Testis (tissue), 2 donors: ENCODE measurements at regions not wholly inside any gene's neighbourhood (a gene's known extent, or its start where the extent isn't known, plus 50 kb on each side); places are given as distances from the start of the nearest gene placed in this dataset.

ENCODE experiments used
- POLR2A ChIP-seq: fragments of 450-650 bp; IDR thresholded peaks from one replicate; pipeline ENCODE4 v1.6.1; 2017; ENCODE audit warnings: antibody characterized with exemption, mild to moderate bottlenecking, moderate library complexity
- TF ChIP-seq, protein P1 (sequence below), 3 experiments: fragments of 450-650 bp in 2 of 3; fragments of 200-600 bp in 1 of 3; sonication (generic) in 1 of 3; IDR thresholded peaks; one replicate each; pipeline ENCODE4 v1.5.1; 2016 to 2019; ENCODE audit warnings: antibody characterized with exemption in 3 of 3, mild to moderate bottlenecking in 2 of 3, moderate library complexity in 1 of 3

GRCh38 chr4:125750828-125751466 lies 436.2 kb downstream of the FAT4 start:
- TF ChIP-seq, protein P1, sequence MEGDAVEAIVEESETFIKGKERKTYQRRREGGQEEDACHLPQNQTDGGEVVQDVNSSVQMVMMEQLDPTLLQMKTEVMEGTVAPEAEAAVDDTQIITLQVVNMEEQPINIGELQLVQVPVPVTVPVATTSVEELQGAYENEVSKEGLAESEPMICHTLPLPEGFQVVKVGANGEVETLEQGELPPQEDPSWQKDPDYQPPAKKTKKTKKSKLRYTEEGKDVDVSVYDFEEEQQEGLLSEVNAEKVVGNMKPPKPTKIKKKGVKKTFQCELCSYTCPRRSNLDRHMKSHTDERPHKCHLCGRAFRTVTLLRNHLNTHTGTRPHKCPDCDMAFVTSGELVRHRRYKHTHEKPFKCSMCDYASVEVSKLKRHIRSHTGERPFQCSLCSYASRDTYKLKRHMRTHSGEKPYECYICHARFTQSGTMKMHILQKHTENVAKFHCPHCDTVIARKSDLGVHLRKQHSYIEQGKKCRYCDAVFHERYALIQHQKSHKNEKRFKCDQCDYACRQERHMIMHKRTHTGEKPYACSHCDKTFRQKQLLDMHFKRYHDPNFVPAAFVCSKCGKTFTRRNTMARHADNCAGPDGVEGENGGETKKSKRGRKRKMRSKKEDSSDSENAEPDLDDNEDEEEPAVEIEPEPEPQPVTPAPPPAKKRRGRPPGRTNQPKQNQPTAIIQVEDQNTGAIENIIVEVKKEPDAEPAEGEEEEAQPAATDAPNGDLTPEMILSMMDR (IDR thresholded peaks at IDR 0.05), result peak in 1 of 3 experiments; percentile 25
- no peak for TF ChIP-seq POLR2A
